ENCODE measurements at regions not wholly inside any gene's neighbourhood (a gene's known extent, or its start where the extent isn't known, plus 50 kb on each side); places are given as distances from the start of the nearest gene placed in this dataset.

GRCh38 chr15:92232876-92233275 is 160.8 kb upstream of the ST8SIA2 start:
- TF ChIP-seq EP300 (IDR thresholded peaks at IDR 0.05) (no peak), POLR2A (IDR thresholded peaks at IDR 0.05) (no peak), CTCF (IDR thresholded peaks at IDR 0.05) (no peak)
- Histone ChIP-seq H3K4me3 (no peak overlapping the region), H3K4me1 (no peaks in the 10 kb centered on the region), H3K36me3 (no peaks in the 10 kb centered on the region), H3K27ac (no peak overlapping the region), H3K27me3 (no peaks in the 10 kb centered on the region), H3K9me3 (peaks cover 0 to 13% (median 0%) of the 10 kb centered on the region in 4 donors)
- 90 to 100% methylated on average over 1 of the region's 1 CpG for WGBS, 2 donors
- DNase-seq (ENCODE audit: low spot score in 2 of 2): no peak

GRCh38 chr15:92243227-92243626 is 150.5 kb upstream of the ST8SIA2 start:
- no peaks in the 10 kb centered on the region for H3K27me3 ChIP-seq
- peaks cover 0 to 20% (median 6%) of the 10 kb centered on the region in 4 donors for H3K9me3 ChIP-seq
- 82 to 83% methylated on average over 3 of the region's 3 CpGs for WGBS, 2 donors
- TF ChIP-seq CTCF (IDR thresholded peaks at IDR 0.05): no peak
- no peak for TF ChIP-seq POLR2A (IDR thresholded peaks at IDR 0.05)
- TF ChIP-seq EP300 (IDR thresholded peaks at IDR 0.05): no peak
- H3K4me1 ChIP-seq: no peaks in the 10 kb centered on the region
- no peak for DNase-seq (ENCODE audit: low spot score in 2 of 2)
- H3K4me3 ChIP-seq: no peak overlapping the region
- H3K27ac ChIP-seq: no peak overlapping the region
- H3K36me3 ChIP-seq: no peaks in the 10 kb centered on the region

DNA sequence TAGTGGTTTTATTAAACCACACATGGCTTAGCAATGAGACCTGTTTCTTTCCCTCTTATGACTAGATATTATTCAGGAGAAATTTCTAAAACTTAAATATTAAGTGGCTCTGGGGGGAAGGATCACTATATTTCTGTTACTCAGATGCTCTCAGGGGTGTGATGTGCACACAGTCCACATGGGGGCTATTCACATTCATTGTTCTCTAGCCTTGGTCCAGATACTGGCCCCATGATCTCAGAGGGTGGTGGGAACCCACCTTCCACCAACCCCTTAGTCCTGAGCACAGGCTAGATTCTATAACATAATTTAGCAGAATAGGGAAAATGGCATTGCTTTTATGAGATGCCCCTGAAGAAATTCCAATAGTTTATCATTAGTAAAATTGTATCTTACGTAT is 149.0 kb upstream of the ST8SIA2 start:
- TF ChIP-seq POLR2A (IDR thresholded peaks at IDR 0.05) (no peak), EP300 (IDR thresholded peaks at IDR 0.05) (no peak), CTCF (IDR thresholded peaks at IDR 0.05) (no peak)
- Histone ChIP-seq H3K36me3 (no peaks in the 10 kb centered on the region), H3K27ac (no peak overlapping the region), H3K4me3 (no peak overlapping the region), H3K9me3 (peaks cover 0 to 8% (median 3%) of the 10 kb centered on the region in 4 donors), H3K4me1 (no peaks in the 10 kb centered on the region), H3K27me3 (no peaks in the 10 kb centered on the region)
- DNase-seq (ENCODE audit: low spot score in 2 of 2): no peak
- 83 to 84% methylated on average over 1 of the region's 1 CpG for WGBS, 2 donors

DNA sequence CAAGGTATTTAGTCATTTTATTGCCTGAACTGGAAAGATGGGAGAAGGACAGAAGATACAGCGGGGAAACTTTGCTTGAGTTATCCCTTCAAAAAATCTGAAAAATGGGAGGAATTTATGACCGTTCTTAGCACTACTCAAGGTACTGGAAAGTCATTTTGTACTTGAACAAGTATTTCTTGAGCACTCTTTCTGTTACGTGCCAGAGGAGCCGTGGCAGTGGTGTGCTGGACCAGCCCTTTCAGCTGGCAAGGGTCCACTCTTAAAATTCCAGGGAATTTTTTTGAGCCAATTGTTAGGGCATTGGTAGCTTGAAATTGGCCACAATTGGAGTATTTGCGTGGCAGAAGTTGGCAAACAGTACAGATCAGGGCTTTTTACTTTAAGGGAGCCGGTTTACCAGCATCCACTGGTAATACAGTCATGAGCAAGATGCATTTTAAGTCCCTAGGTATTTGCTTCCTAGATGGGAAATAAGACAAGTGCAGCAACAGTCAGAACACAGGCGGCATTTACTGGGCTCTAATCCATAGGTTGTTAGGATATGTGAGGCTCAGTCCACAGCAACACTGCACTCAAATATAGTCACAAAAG is 145.9 kb upstream of the ST8SIA2 start:
- peaks cover 0 to under 1% (median 0%) of the 10 kb centered on the region in 4 donors for H3K9me3 ChIP-seq
- DNase-seq (ENCODE audit: low spot score in 2 of 2): no peak
- WGBS, 2 donors: 69 to 80% methylated on average over 7 of the region's 7 CpGs
- H3K4me3 ChIP-seq: no peak overlapping the region
- H3K4me1 ChIP-seq: no peaks in the 10 kb centered on the region
- H3K27ac ChIP-seq: no peak overlapping the region
- TF ChIP-seq POLR2A (IDR thresholded peaks at IDR 0.05): no peak
- no peak for TF ChIP-seq CTCF (IDR thresholded peaks at IDR 0.05)
- TF ChIP-seq EP300 (IDR thresholded peaks at IDR 0.05): no peak
- no peaks in the 10 kb centered on the region for H3K36me3 ChIP-seq
- no peaks in the 10 kb centered on the region for H3K27me3 ChIP-seq

DNA sequence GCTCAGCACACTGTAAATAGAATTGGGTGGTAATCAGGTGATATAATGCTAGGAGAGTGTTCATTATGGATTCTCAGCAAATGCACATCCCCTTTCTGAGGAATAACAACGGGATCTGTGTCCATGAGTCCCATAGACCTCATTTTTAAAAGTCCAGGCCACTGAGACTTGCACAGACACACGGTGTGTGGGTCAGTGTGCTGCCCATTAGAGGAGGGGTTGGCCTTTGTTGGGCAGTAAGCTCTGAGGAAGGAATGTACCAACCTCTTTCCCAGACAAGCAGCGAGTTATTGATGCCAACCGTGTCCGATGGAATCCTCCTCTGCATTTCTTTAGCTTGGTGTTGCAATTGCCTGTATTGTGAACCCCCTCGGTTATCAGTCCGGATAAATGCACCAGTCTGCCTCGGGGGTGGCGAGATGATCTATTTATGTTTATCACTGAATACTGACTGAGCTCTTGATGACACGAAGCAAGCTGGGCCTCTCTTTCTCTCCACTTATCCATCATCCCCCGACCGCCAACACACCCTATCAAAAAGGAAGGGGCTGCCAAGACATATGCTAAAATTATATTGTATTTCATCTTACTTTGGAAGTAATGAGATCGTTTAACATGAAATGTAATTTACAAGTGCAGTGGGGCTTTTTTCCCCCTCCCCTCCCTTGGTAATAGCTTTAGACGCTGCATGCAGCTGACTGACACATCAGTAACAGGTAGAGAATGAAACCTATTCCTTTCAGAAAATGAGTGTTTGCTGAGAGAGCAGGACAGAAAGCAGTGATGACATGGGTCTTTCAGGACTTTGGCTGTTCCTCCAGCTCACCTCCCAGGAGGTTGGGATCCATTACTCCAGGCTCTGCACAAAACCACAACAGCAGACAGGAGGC is 126.6 kb upstream of the ST8SIA2 start:
- no peaks in the 10 kb centered on the region for H3K4me1 ChIP-seq

More for the DNA sequence above, 126.6 kb upstream of the ST8SIA2 start:
- DNase-seq (ENCODE audit: low spot score in 2 of 2): no peak
- peaks cover 0 to 6% of the 10 kb centered on the region in 2 donors for H3K27me3 ChIP-seq
- no peaks in the 10 kb centered on the region for H3K36me3 ChIP-seq
- 61 to 70% methylated on average over 14 of the region's 14 CpGs for WGBS, 2 donors
- peaks cover 0 to 6% (median 0%) of the 10 kb centered on the region in 4 donors for H3K9me3 ChIP-seq
- TF ChIP-seq EP300 (IDR thresholded peaks at IDR 0.05) (no peak), CTCF (IDR thresholded peaks at IDR 0.05) (no peak), POLR2A (IDR thresholded peaks at IDR 0.05) (no peak)
- H3K4me3 ChIP-seq: no peak overlapping the region
- no peak overlapping the region for H3K27ac ChIP-seq
